ENCODE measurements at regions not wholly inside any gene's neighbourhood (a gene's known extent, or its start where the extent isn't known, plus 50 kb on each side); places are given as distances from the start of the nearest gene placed in this dataset.
"Not testable (repeated sequence)": the region's sequence is repeated elsewhere in the genome, so short reads cannot be mapped to it uniquely, and the experiment has no call there.

GRCh38 chr15:37425541-37425940 is 325.2 kb upstream of the MEIS2 start:
- no peaks in the 10 kb centered on the region for H3K4me1 ChIP-seq
- no peaks in the 10 kb centered on the region for H3K27me3 ChIP-seq
- no peak overlapping the region for H3K27ac ChIP-seq
- H3K4me3 ChIP-seq, result no peak overlapping the region
- no peaks in the 10 kb centered on the region for H3K36me3 ChIP-seq
- no peaks in the 10 kb centered on the region for H3K9me3 ChIP-seq (replicated peaks)
- DNase-seq, result no peak

DNA sequence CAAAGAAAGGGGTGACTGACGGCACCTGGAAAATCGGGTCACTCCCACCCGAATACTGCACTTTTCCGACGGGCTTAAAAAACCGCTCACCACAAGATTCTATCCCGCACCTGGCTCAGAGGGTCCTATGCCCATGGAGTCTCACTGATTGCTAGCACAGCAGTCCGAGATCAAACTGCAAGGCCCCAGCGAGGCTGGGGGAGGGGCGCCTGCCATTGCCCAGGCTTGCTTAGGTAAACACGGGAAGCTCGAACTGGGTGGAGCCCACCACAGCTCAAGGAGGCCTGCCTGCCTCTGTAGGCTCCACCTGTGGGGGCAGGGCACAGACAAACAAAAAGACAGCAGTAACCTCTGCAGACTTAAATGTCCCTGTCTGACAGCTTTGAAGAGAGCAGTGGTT is 327.0 kb upstream of the MEIS2 start:
- H3K27ac ChIP-seq; H3K9me3 ChIP-seq (replicated peaks); H3K27me3 ChIP-seq; H3K4me3 ChIP-seq; H3K4me1 ChIP-seq; H3K36me3 ChIP-seq; DNase-seq: not testable (repeated sequence)

DNA sequence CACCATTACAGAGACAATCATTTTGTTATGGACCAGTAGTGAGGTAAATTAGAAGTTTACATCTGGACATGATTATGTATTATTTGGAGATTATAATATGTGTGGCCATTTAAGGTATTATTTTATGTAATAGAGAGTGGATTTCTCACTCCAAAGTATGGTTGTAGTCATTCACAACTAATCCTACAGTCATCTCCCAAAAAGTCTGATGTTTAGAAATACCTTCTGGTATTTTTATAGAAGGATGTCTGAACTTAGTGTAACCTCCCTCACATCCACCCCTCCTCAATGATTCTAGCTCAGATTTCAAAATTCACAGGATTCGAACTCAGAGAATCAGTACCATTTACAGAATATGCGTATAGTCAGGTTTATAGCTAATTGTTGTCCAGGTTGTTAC is 346.6 kb upstream of the MEIS2 start:
- H3K36me3 ChIP-seq, result no peaks in the 10 kb centered on the region
- DNase-seq, result no peak
- H3K27me3 ChIP-seq, result no peaks in the 10 kb centered on the region
- H3K27ac ChIP-seq, result no peak overlapping the region
- no peaks in the 10 kb centered on the region for H3K4me1 ChIP-seq
- H3K9me3 ChIP-seq (replicated peaks), result no peaks in the 10 kb centered on the region
- H3K4me3 ChIP-seq, result no peak overlapping the region

- H3K36me3 ChIP-seq, result no peaks in the 10 kb centered on the region
- no peaks in the 10 kb centered on the region for H3K4me1 ChIP-seq
- DNase-seq, result no peak
- H3K27ac ChIP-seq, result no peak overlapping the region
- no peaks in the 10 kb centered on the region for H3K9me3 ChIP-seq (replicated peaks)
- no peak overlapping the region for H3K4me3 ChIP-seq
- no peaks in the 10 kb centered on the region for H3K27me3 ChIP-seq
Measured at GRCh38 chr15:37452498-37452897, 352.1 kb upstream of the MEIS2 start.

GRCh38 chr15:37480482-37480881 is 380.1 kb upstream of the MEIS2 start:
- Histone ChIP-seq H3K36me3 (no peaks in the 10 kb centered on the region), H3K4me3 (no peak overlapping the region), H3K4me1 (no peaks in the 10 kb centered on the region), H3K27ac (no peak overlapping the region), H3K27me3 (no peaks in the 10 kb centered on the region), H3K9me3 (replicated peaks) (no peaks in the 10 kb centered on the region)
- DNase-seq, result no peak

GRCh38 chr15:37481126-37481525 is 380.8 kb upstream of the MEIS2 start:
- no peaks in the 10 kb centered on the region for H3K36me3 ChIP-seq
- no peaks in the 10 kb centered on the region for H3K4me1 ChIP-seq
- H3K27ac ChIP-seq, result no peak overlapping the region
- no peak overlapping the region for H3K4me3 ChIP-seq
- H3K9me3 ChIP-seq (replicated peaks), result no peaks in the 10 kb centered on the region
- no peaks in the 10 kb centered on the region for H3K27me3 ChIP-seq
- no peak for DNase-seq

DNA sequence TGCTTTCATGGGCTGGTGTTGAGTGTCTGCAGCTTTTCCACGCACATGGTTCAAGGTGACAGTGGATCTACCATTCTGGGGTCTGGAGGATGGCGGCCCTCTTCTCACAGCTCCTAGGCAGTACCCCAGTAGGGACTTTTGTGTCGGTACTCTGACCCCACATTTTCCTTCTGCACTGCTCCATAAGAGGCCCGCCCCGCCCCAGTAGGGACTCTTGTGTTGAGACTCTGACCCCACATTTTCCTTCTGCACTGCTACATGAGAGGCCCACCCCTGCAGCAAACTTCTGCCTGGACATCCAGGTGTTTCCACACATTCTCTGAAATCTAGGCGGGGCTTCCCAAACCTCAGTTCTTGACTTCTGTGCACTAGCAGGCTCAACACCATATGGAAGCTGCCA is 383.4 kb upstream of the MEIS2 start:
- H3K36me3 ChIP-seq, result no peaks in the 10 kb centered on the region
- no peaks in the 10 kb centered on the region for H3K4me1 ChIP-seq
- no peak overlapping the region for H3K27ac ChIP-seq
- H3K4me3 ChIP-seq, result no peak overlapping the region
- DNase-seq, result no peak
- no peaks in the 10 kb centered on the region for H3K27me3 ChIP-seq
- H3K9me3 ChIP-seq (replicated peaks), result no peaks in the 10 kb centered on the region

DNA sequence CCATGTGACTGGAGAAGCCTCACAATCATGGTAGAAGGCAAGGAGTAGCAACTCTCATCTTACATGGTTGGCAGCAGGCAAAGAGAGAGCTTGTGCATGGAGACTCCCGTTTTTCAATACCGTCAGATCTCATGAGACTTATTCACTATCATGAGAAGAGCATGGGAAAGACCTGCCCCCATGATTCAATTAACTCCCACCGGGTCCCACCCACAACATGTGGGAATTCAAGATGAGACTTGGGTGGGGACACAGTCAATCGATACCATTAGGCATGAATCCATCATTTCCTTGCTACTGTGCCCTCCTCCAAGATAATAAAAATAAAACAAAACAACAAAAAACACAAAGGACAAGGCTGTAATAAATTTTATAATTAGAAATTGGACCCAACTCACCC is 384.7 kb upstream of the MEIS2 start:
- DNase-seq, result no peak
- Histone ChIP-seq H3K9me3 (replicated peaks) (no peaks in the 10 kb centered on the region), H3K4me1 (no peaks in the 10 kb centered on the region), H3K27ac (no peak overlapping the region), H3K36me3 (no peaks in the 10 kb centered on the region), H3K4me3 (no peak overlapping the region), H3K27me3 (no peaks in the 10 kb centered on the region)

DNA sequence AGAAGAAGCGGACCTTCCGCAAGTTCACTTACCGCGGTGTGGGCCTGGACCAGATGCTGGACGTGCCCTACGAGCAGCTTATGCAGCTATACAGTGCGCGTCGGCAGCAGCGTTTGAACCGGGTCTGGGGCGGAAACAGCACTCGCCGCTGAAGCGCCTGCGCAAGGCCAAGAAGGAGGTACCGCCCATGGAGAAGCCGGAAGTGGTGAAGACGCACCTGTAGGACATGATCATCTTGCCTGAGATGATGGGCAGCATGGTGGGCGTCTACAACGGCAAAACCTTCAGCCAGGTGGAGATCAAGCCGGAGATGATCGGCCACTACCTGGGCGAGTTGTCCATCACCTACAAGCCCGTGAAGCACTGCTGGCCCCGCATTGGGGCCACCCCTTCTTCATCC is 390.4 kb upstream of the MEIS2 start:
- no peaks in the 10 kb centered on the region for H3K4me1 ChIP-seq
- no peak for DNase-seq
- no peak overlapping the region for H3K4me3 ChIP-seq
- no peak overlapping the region for H3K27ac ChIP-seq
- H3K36me3 ChIP-seq, result no peaks in the 10 kb centered on the region
- H3K9me3 ChIP-seq (replicated peaks), result no peaks in the 10 kb centered on the region
- no peaks in the 10 kb centered on the region for H3K27me3 ChIP-seq

DNA sequence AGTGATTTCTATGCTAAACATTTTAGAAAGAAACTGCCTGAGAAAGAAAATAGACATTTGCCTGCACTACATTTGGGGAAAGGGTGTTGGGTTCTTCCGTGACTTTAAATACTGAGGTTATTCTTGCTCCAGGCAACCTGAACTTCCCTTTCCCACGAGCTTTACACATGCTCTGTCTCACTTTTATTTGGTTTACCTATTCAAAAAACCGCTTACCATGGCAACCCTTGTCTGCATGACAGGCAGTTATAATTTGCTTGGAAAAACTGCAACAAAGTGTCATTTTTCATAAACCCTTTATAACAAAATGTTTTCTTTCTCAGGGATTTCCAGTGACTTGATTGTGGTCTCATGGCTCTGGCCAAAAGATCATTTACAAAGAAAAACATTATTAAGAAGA is 416.3 kb upstream of the MEIS2 start:
- H3K9me3 ChIP-seq (replicated peaks), result no peaks in the 10 kb centered on the region
- no peak overlapping the region for H3K4me3 ChIP-seq
- no peak for DNase-seq
- no peak overlapping the region for H3K27ac ChIP-seq
- H3K27me3 ChIP-seq, result no peaks in the 10 kb centered on the region
- no peaks in the 10 kb centered on the region for H3K36me3 ChIP-seq
- no peaks in the 10 kb centered on the region for H3K4me1 ChIP-seq

DNA sequence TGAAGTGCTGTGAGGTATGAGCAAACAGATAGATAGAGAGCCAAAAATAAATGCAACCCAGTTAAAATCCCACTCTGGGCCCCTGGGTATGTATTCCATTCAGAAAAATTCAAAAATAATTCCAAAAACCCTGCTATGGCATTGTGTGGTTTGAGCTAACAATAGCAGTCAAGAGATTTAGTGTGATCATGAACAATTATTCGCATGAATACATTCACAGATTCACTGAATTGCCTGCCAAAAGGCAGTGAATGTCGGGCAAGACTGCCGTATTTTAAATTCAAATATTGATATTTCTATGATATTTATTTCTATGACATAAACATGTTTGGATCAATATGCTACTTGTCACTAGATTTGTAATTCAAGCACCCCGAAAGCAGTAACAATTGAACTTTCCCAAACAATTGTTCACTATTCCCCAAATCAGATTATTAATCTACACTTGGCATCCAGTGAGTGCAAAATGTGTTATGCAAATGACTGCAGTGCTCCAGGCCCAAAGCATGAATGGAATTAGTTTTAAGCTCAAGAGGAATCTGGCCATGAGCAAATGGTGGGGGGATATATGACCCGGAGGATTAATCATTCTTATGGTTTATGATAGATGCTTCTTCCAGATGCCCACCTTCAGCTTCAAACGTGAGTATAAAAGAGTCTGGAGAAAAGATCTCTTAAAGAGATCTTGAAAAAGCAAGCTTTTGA is 417.0 kb upstream of the MEIS2 start:
- no peak overlapping the region for H3K4me3 ChIP-seq
- no peak overlapping the region for H3K27ac ChIP-seq
- no peaks in the 10 kb centered on the region for H3K27me3 ChIP-seq
- H3K36me3 ChIP-seq, result no peaks in the 10 kb centered on the region
- no peak for DNase-seq
- H3K4me1 ChIP-seq, result no peaks in the 10 kb centered on the region
- no peaks in the 10 kb centered on the region for H3K9me3 ChIP-seq (replicated peaks)

DNA sequence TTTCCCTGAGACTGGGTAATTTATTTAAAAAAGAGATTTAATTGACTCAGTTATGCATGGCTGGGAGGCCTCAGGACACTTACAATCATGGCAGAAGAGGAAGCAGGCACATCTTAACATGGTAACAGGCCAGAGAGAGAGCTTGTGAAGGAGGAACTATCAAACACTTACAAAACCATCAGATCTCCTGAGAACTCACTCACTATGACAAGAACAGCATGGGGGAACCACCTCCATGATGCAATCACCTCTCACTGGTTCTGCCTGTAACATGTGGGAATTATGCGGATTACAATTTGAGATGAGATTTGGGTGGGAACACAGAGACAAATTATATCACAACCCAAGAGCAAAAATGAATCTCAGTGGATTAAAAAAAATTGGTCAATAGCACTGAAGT is 416.0 kb upstream of the TMCO5A start:
- Histone ChIP-seq H3K9me3 (replicated peaks) (no peaks in the 10 kb centered on the region), H3K27ac (no peak overlapping the region), H3K27me3 (no peaks in the 10 kb centered on the region), H3K4me1 (no peaks in the 10 kb centered on the region), H3K36me3 (no peaks in the 10 kb centered on the region), H3K4me3 (no peak overlapping the region)
- no peak for DNase-seq

GRCh38 chr15:37520026-37520425 is 414.4 kb upstream of the TMCO5A start:
- H3K36me3 ChIP-seq, result no peaks in the 10 kb centered on the region
- H3K27ac ChIP-seq, result no peak overlapping the region
- H3K4me1 ChIP-seq, result no peaks in the 10 kb centered on the region
- no peaks in the 10 kb centered on the region for H3K27me3 ChIP-seq
- no peak for DNase-seq
- H3K9me3 ChIP-seq (replicated peaks), result no peaks in the 10 kb centered on the region
- H3K4me3 ChIP-seq, result no peak overlapping the region

- H3K27ac ChIP-seq, result no peak overlapping the region
Measured at GRCh38 chr15:37520882-37521281, 413.6 kb upstream of the TMCO5A start.

GRCh38 chr15:37524601-37525000 is 409.8 kb upstream of the TMCO5A start:
- no peak for DNase-seq
- Histone ChIP-seq H3K4me1 (no peaks in the 10 kb centered on the region), H3K36me3 (no peaks in the 10 kb centered on the region), H3K27ac (no peak overlapping the region), H3K9me3 (replicated peaks) (no peaks in the 10 kb centered on the region), H3K4me3 (no peak overlapping the region), H3K27me3 (no peaks in the 10 kb centered on the region)

More at GRCh38 chr15:37520882-37521281, 413.6 kb upstream of the TMCO5A start:
- no peak for DNase-seq
- Histone ChIP-seq H3K9me3 (replicated peaks) (no peaks in the 10 kb centered on the region), H3K4me1 (no peaks in the 10 kb centered on the region), H3K36me3 (no peaks in the 10 kb centered on the region), H3K4me3 (no peak overlapping the region), H3K27me3 (no peaks in the 10 kb centered on the region)

- no peak for DNase-seq
- no peak overlapping the region for H3K4me3 ChIP-seq
- no peaks in the 10 kb centered on the region for H3K36me3 ChIP-seq
- no peaks in the 10 kb centered on the region for H3K27me3 ChIP-seq
- H3K27ac ChIP-seq, result no peak overlapping the region
- no peaks in the 10 kb centered on the region for H3K9me3 ChIP-seq (replicated peaks)
- H3K4me1 ChIP-seq, result no peaks in the 10 kb centered on the region
Measured at GRCh38 chr15:37528432-37528831, 406.0 kb upstream of the TMCO5A start.
